Fibroblast of the aortic adventitia (primary cell): ENCODE measurements at regions not wholly inside any gene's neighbourhood (a gene's known extent, or its start where the extent isn't known, plus 50 kb on each side); places are given as distances from the start of the nearest gene placed in this dataset.

Experiments used
- DNase-seq: peaks from one replicate; pipeline ENCODE4 v3.0.0-alpha.2; 2010; ENCODE audit warnings: low read depth
- H3K4me3 ChIP-seq: 2 replicates; pipeline ENCODE4 v1.5.1; 2011; ENCODE audit warnings: low read depth, mild to moderate bottlenecking, control low read depth, low read length, moderate library complexity
- CTCF ChIP-seq: IDR thresholded peaks from 2 replicates; pipeline ENCODE4 v1.5.1; 2011; ENCODE audit warnings: mild to moderate bottlenecking, low read length, control low read depth, inconsistent platforms; ENCODE audit not compliant: insufficient read depth

DNA sequence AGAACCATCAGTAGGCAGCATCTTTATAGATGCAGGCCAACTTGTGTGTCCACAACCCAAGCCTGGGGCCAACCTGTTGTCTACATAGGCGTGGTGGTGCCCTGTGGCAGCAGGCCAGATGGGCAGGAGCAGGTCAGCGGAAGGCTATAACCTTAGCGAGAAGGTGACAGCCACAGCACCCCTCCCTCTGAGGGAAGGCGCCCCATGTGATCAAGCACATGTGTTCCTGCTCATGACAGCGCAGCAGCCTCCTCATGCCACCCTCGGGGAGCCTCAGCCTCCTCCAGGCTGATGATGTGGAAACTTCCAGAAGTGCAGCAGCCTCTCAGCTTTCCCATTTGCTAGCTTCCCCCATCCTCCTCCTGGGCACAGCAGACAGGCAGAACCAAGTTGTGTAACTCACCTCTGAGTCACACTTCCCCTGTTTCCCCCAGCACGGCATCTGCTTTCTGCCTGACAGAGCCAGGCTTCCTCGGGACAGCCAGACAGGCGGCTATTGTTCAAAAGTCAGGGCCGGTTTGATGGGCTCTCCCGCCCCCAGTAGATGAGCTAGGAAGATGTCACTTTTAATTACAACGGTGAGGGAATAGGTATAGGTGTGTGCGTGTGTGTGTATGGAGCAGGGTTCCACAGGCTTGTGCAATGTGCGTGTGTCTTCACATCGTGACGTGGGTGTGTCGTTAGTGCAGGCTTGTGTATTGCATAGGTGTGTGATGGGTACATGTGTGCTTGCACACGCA lies 312.0 kb upstream of the ZMIZ1 start:
- no peak overlapping the region for H3K4me3 ChIP-seq
- peak; percentile 19 for TF ChIP-seq CTCF
- peak; percentile 96 for DNase-seq

GRCh38 chr10:78757344-78757925 lies 311.3 kb upstream of the ZMIZ1 start:
- TF ChIP-seq CTCF = no peak
- no peak overlapping the region for H3K4me3 ChIP-seq
- peak; percentile 65 for DNase-seq

- H3K4me3 ChIP-seq = no peak overlapping the region
- TF ChIP-seq CTCF = no peak
- no peak for DNase-seq
These were observed 310.6 kb upstream of the ZMIZ1 start for GRCh38 chr10:78758176-78758575.

GRCh38 chr10:78759456-78760120 lies 309.2 kb upstream of the ZMIZ1 start:
- no peak for TF ChIP-seq CTCF
- DNase-seq = no peak
- H3K4me3 ChIP-seq = no peak overlapping the region

- H3K4me3 ChIP-seq = no peak overlapping the region
- TF ChIP-seq CTCF = no peak
- no peak for DNase-seq
These were observed 308.1 kb upstream of the ZMIZ1 start for GRCh38 chr10:78760463-78761310.

DNA sequence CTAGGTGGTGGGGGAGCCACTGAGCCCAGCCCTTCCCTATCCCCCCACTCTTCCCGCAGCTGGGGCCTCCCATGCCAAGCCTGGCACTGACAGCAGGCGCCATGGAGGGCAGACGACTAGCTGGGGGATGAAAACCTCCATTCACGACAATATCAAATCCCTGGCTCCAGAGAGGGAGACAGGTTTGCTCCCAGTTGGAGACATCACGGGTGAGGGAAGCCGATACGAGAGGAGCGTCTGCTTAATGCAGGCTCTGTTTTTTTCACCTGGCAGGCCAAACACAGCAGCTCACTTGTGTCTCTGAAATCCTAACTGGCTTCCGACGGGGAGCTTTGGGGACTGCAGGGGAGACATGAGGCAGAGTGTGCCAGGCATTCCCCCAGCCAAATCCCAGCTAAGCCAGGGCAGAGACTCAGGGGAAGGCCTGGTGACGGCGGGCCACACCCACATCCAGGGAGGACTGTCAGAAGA lies 307.4 kb upstream of the ZMIZ1 start:
- H3K4me3 ChIP-seq = no peak overlapping the region
- no peak for TF ChIP-seq CTCF
- no peak for DNase-seq
